OCI-LY3 (cell line): ENCODE measurements at regions not wholly inside any gene's neighbourhood (a gene's known extent, or its start where the extent isn't known, plus 50 kb on each side); places are given as distances from the start of the nearest gene placed in this dataset.

Experiments
- CTCF ChIP-seq: fragments of 200-600, 300-600 bp; sonication (generic); IDR thresholded peaks from 2 replicates; pipeline ENCODE4 v1.5.1; 2014; ENCODE audit warnings: antibody characterized with exemption, low read length, low read depth
- EZH2phosphoT487 ChIP-seq: fragments of 200-600 bp; shearing (Covaris generic); IDR thresholded peaks from 2 replicates; pipeline ENCODE4 v1.6.1; 2018; ENCODE audit warnings: antibody characterized with exemption, mixed run types, low read depth

- TF ChIP-seq CTCF (no peak), EZH2phosphoT487 (no peak)
Observed at GRCh38 chr15:31173790-31174450, 72.4 kb upstream of the TRPM1 start.
